ENCODE measurements at regions not wholly inside any gene's neighbourhood (a gene's known extent, or its start where the extent isn't known, plus 50 kb on each side); places are given as distances from the start of the nearest gene placed in this dataset.

DNA sequence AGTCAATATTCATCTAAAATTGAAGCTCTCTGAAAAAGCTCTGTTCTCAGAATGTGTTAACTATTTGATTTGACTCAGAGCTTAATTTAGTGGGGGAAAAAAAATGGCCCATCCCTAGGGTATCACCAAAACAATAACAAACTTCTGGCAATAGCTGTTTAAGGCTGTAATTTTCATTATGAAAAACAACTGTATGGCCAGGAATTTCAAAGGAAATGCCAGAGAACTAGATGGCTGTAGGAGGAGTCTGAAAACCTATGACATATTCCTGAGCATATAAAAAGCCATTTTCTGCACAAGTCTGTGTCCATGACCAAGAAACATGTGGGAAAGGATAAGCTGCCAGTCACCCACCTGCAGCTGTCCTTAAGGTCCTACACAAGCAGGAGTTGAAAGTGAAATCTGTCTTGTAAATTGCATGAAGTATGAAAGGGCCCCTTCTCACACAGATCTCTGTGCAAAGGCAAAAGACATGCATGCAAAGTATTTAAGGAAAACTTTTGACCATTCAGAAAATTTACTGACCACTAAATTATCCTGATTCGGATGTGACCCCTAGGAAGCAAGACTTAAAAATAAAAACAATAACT, 299.1 kb downstream of the BTG1 start:
- Mint-ChIP-seq H3K4me3 (peak overlapping the region in 1 of 10 donors; percentile 29), H3K27ac (peak overlapping the region in 1 of 9 donors; percentile 82), H3K4me1 (peaks cover 2 to 24% (median 19%) of the 10 kb centered on the region in 7 donors), H3K27me3 (peaks cover 0 to 4% (median 0%) of the 10 kb centered on the region in 5 donors), H3K9me3 (peaks cover 7 to 31% (median 16%) of the 10 kb centered on the region in 11 donors), H3K36me3 (peaks cover 9 to 15% (median 10%) of the 10 kb centered on the region in 5 donors)
- no peak for DNase-seq
- Histone ChIP-seq H3K36me3 (ENCODE audit: control insufficient read depth in 2 of 3, insufficient read depth in 3 of 3, low read length in 3 of 3) (no peaks in the 10 kb centered on the region), H3K4me3 (ENCODE audit: low read length) (no peak overlapping the region), H3K4me1 (ENCODE audit: control insufficient read depth in 2 of 2, insufficient read depth in 2 of 2, low read length in 2 of 2) (peaks cover 0 to 4% of the 10 kb centered on the region in 2 donors), H3K27ac (ENCODE audit: low read depth, low read length) (no peak overlapping the region), H3K9me3 (ENCODE audit: control insufficient read depth in 2 of 3, low read length in 3 of 3) (peaks cover 0 to 13% (median 0%) of the 10 kb centered on the region in 3 experiments), H3K27me3 (ENCODE audit: control insufficient read depth in 2 of 2, insufficient read depth in 2 of 2, low read length in 2 of 2) (no peaks in the 10 kb centered on the region)
- intact Hi-C loops (cut with micrococcal nuclease): loop anchor here in 1 of 2 donors (2.0 kb wide), 1 partner anchor 14 kb away; no protein-coding TSS in a partner anchor
- CTCF ChIA-PET: interaction anchor here (0.8 to 0.9 kb wide), 3 partner anchors 11 to 19 kb away, joined by 3 read pairs; no protein-coding TSS in a partner anchor
- ATAC-seq: no peak
- POLR2A ChIA-PET: interaction anchor here (0.6 to 2.0 kb wide), 4 partner anchors 12 to 514 kb away, joined by 3 to 6 read pairs (median 4); no protein-coding TSS in a partner anchor

DNA sequence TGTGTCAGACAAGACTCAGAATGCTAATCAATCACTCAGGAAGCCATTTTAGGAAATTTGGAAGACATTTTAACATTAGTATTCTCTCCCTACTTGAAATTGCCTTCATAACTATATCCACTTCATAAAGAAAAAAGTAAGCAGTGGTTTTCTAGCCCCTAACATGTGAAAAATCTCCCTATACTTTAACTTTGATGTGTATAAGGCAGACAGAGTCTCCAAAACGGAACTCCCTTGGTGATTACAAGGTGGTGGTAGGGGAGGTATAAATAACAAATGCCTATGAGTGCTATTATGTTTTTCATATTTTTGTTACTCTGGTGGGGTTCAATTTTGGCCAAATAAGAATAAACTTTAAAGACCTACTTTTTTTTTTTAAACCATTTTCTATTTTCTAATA, 300.3 kb downstream of the BTG1 start:
- Histone ChIP-seq H3K4me1 (ENCODE audit: control insufficient read depth in 2 of 2, insufficient read depth in 2 of 2, low read length in 2 of 2) (peaks cover 0 to 4% of the 10 kb centered on the region in 2 donors), H3K27ac (ENCODE audit: low read depth, low read length) (no peak overlapping the region), H3K27me3 (ENCODE audit: control insufficient read depth in 2 of 2, insufficient read depth in 2 of 2, low read length in 2 of 2) (no peaks in the 10 kb centered on the region), H3K4me3 (ENCODE audit: low read length) (no peak overlapping the region), H3K36me3 (ENCODE audit: control insufficient read depth in 2 of 3, insufficient read depth in 3 of 3, low read length in 3 of 3) (no peaks in the 10 kb centered on the region), H3K9me3 (ENCODE audit: control insufficient read depth in 2 of 3, low read length in 3 of 3) (peaks cover 0 to 18% (median 0%) of the 10 kb centered on the region in 3 experiments)
- Mint-ChIP-seq H3K27ac (peak overlapping the region in 6 of 9 donors; percentile 32 to 69 (median 46)), H3K4me1 (peaks cover 2 to 22% (median 16%) of the 10 kb centered on the region in 7 donors), H3K9me3 (peaks cover 7 to 42% (median 17%) of the 10 kb centered on the region in 11 donors), H3K36me3 (peaks cover 9 to 25% (median 11%) of the 10 kb centered on the region in 5 donors), H3K4me3 (peak overlapping the region in 2 of 10 donors; percentile 6 to 48), H3K27me3 (peaks cover 0 to 4% (median 0%) of the 10 kb centered on the region in 5 donors)
- intact Hi-C loops (cut with micrococcal nuclease): loop anchor here in 1 of 2 donors (1.0 kb wide), 1 partner anchor 8 kb away; no protein-coding TSS in a partner anchor
- POLR2A ChIA-PET: interaction anchor here (0.9 kb wide), 1 partner anchor 298 kb away, joined by 5 read pairs; no protein-coding TSS in a partner anchor
- ATAC-seq (no peak), DNase-seq (peak in 1 of 9 donors; percentile 13)
- CTCF ChIA-PET: interaction anchor here (0.6 kb wide), 1 partner anchor 16 kb away, joined by 3 read pairs; no protein-coding TSS in a partner anchor

DNA sequence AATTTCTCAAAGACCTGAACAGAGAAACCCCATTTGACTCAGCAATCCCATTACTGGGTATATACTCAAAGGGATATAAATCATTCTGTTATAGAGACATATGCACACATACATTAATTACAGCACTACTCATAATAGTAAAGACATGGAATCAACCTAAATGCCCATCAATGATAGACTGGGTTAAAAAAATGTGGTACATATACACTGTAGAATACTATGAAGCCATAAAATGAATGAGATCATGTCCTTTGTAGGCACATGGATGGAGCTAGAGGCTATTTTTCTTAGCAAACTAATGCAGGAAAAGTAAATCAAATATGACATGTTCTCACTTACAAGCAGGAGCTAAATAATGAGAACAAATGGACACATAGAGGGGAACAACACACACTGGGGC, 303.8 kb downstream of the BTG1 start:
- DNase-seq: no peak
- Histone ChIP-seq H3K27ac (ENCODE audit: low read depth, low read length) (no peak overlapping the region), H3K4me3 (ENCODE audit: low read length) (no peak overlapping the region), H3K36me3 (ENCODE audit: control insufficient read depth in 2 of 3, insufficient read depth in 3 of 3, low read length in 3 of 3) (no peaks in the 10 kb centered on the region), H3K9me3 (ENCODE audit: control insufficient read depth in 2 of 3, low read length in 3 of 3) (peaks cover 0 to 18% (median 0%) of the 10 kb centered on the region in 3 experiments), H3K27me3 (ENCODE audit: control insufficient read depth in 2 of 2, insufficient read depth in 2 of 2, low read length in 2 of 2) (no peaks in the 10 kb centered on the region), H3K4me1 (ENCODE audit: control insufficient read depth in 2 of 2, insufficient read depth in 2 of 2, low read length in 2 of 2) (peaks cover 0 to 4% of the 10 kb centered on the region in 2 donors)
- no peak overlapping the region for H3K4me3 Mint-ChIP-seq
- H3K27me3 Mint-ChIP-seq: no peaks in the 10 kb centered on the region
- POLR2A ChIA-PET: interaction anchor here (0.7 to 1.0 kb wide), 4 partner anchors 12 to 30 kb away, joined by 3 to 4 read pairs (median 4); no protein-coding TSS in a partner anchor
- intact Hi-C loops (cut with micrococcal nuclease): no loop called here
- H3K4me1 Mint-ChIP-seq: peaks cover 0 to 22% (median 16%) of the 10 kb centered on the region in 7 donors
- peaks cover 7 to 42% (median 16%) of the 10 kb centered on the region in 11 donors for H3K9me3 Mint-ChIP-seq
- ATAC-seq: no peak
- H3K27ac Mint-ChIP-seq: peak overlapping the region in 2 of 9 donors; percentile 43 to 57
- CTCF ChIA-PET: interaction anchor here (0.6 to 1.9 kb wide), 3 partner anchors 26 to 224 kb away, joined by 3 to 6 read pairs (median 4); no protein-coding TSS in a partner anchor
- H3K36me3 Mint-ChIP-seq: peaks cover 7 to 25% (median 9%) of the 10 kb centered on the region in 5 donors

DNA sequence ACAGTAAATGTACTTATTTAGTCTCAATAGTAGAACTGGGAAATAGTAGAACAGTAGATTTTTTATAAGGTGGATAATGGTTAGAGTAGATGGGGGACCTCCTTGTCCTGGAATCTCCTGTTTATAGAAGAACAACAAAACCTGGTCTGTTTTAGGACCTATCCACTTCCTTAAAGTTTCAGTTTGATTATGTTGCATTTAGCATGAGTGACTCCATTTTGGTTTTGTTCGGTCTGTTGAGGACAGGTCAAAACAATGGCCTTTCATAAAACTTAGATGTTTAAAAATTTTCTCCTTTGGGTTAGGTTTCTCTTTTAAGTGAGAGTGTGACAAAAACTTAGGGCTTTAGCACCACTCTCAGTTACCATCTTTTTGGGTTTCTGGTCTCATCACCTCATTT, 308.9 kb downstream of the BTG1 start:
- Mint-ChIP-seq H3K4me3 (no peak overlapping the region), H3K27me3 (no peaks in the 10 kb centered on the region), H3K9me3 (peaks cover 0 to 24% (median 7%) of the 10 kb centered on the region in 11 donors), H3K4me1 (peaks cover 4 to 36% (median 17%) of the 10 kb centered on the region in 7 donors), H3K27ac (peak overlapping the region in 2 of 9 donors; percentile 3 to 42), H3K36me3 (peaks cover 5 to 17% (median 9%) of the 10 kb centered on the region in 5 donors)
- H3K27ac ChIP-seq (ENCODE audit: low read depth, low read length): no peak overlapping the region
- DNase-seq (no peak), ATAC-seq (no peak)
- no peaks in the 10 kb centered on the region for H3K27me3 ChIP-seq (ENCODE audit: control insufficient read depth in 2 of 2, insufficient read depth in 2 of 2, low read length in 2 of 2)
- no peaks in the 10 kb centered on the region for H3K4me1 ChIP-seq (ENCODE audit: control insufficient read depth in 2 of 2, insufficient read depth in 2 of 2, low read length in 2 of 2)
- H3K36me3 ChIP-seq (ENCODE audit: control insufficient read depth in 2 of 3, insufficient read depth in 3 of 3, low read length in 3 of 3): no peaks in the 10 kb centered on the region
- no peak overlapping the region for H3K4me3 ChIP-seq (ENCODE audit: low read length)
- intact Hi-C loops (cut with micrococcal nuclease): no loop called here
- ChIA-PET POLR2A (no interaction called here), CTCF (no interaction called here)
- H3K9me3 ChIP-seq (ENCODE audit: control insufficient read depth in 2 of 3, low read length in 3 of 3): peaks cover 0 to 5% (median 0%) of the 10 kb centered on the region in 3 experiments

GRCh38 chr12:91836264-91836663, 309.4 kb downstream of the BTG1 start:
- DNase-seq (no peak), ATAC-seq (peak; percentile 41)
- ChIA-PET POLR2A (no interaction called here), CTCF (interaction anchor here (0.6 kb wide), 1 partner anchor 10 kb away, joined by 3 read pairs; no protein-coding TSS in a partner anchor)
- Histone ChIP-seq H3K36me3 (ENCODE audit: control insufficient read depth in 2 of 3, insufficient read depth in 3 of 3, low read length in 3 of 3) (no peaks in the 10 kb centered on the region), H3K27ac (ENCODE audit: low read depth, low read length) (no peak overlapping the region), H3K4me3 (ENCODE audit: low read length) (no peak overlapping the region), H3K9me3 (ENCODE audit: control insufficient read depth in 2 of 3, low read length in 3 of 3) (peaks cover 0 to 5% (median 0%) of the 10 kb centered on the region in 3 experiments), H3K4me1 (ENCODE audit: control insufficient read depth in 2 of 2, insufficient read depth in 2 of 2, low read length in 2 of 2) (no peaks in the 10 kb centered on the region), H3K27me3 (ENCODE audit: control insufficient read depth in 2 of 2, insufficient read depth in 2 of 2, low read length in 2 of 2) (no peaks in the 10 kb centered on the region)
- peak overlapping the region in 3 of 9 donors; percentile 3 to 42 (median 22) for H3K27ac Mint-ChIP-seq
- no peaks in the 10 kb centered on the region for H3K27me3 Mint-ChIP-seq
- H3K9me3 Mint-ChIP-seq: peaks cover 0 to 19% (median 4%) of the 10 kb centered on the region in 11 donors
- intact Hi-C loops (cut with micrococcal nuclease): no loop called here
- H3K4me1 Mint-ChIP-seq: peaks cover 4 to 36% (median 17%) of the 10 kb centered on the region in 7 donors
- no peak overlapping the region for H3K4me3 Mint-ChIP-seq
- peaks cover 4 to 13% (median 9%) of the 10 kb centered on the region in 5 donors for H3K36me3 Mint-ChIP-seq

- DNase-seq: no peak
- ChIA-PET CTCF (interaction anchor here (0.6 kb wide), 1 partner anchor 11 kb away, joined by 3 read pairs; no protein-coding TSS in a partner anchor), POLR2A (no interaction called here)
- H3K36me3 ChIP-seq (ENCODE audit: control insufficient read depth in 2 of 3, insufficient read depth in 3 of 3, low read length in 3 of 3): no peaks in the 10 kb centered on the region
- H3K4me1 Mint-ChIP-seq: peaks cover 4 to 36% (median 17%) of the 10 kb centered on the region in 7 donors
- H3K27ac Mint-ChIP-seq: peak overlapping the region in 3 of 9 donors; percentile 3 to 33 (median 3)
- ATAC-seq: no peak
- H3K4me3 ChIP-seq (ENCODE audit: low read length): no peak overlapping the region
- intact Hi-C loops (cut with micrococcal nuclease): loop anchor here in 1 of 2 donors (2.0 kb wide), 1 partner anchor 25 kb away; no protein-coding TSS in a partner anchor
- peaks cover 0 to 1% (median 0%) of the 10 kb centered on the region in 3 experiments for H3K9me3 ChIP-seq (ENCODE audit: control insufficient read depth in 2 of 3, low read length in 3 of 3)
- no peaks in the 10 kb centered on the region for H3K4me1 ChIP-seq (ENCODE audit: control insufficient read depth in 2 of 2, insufficient read depth in 2 of 2, low read length in 2 of 2)
- H3K36me3 Mint-ChIP-seq: peaks cover 4 to 11% (median 7%) of the 10 kb centered on the region in 5 donors
- H3K4me3 Mint-ChIP-seq: no peak overlapping the region
- no peaks in the 10 kb centered on the region for H3K27me3 ChIP-seq (ENCODE audit: control insufficient read depth in 2 of 2, insufficient read depth in 2 of 2, low read length in 2 of 2)
- H3K9me3 Mint-ChIP-seq: peaks cover 0 to 14% (median 2%) of the 10 kb centered on the region in 11 donors
- H3K27ac ChIP-seq (ENCODE audit: low read depth, low read length): no peak overlapping the region
- H3K27me3 Mint-ChIP-seq: no peaks in the 10 kb centered on the region
Measured at GRCh38 chr12:91835693-91836092, 310.0 kb downstream of the BTG1 start.
